H1 (cell line): ENCODE measurements at regions not wholly inside any gene's neighbourhood (a gene's known extent, or its start where the extent isn't known, plus 50 kb on each side); places are given as distances from the start of the nearest gene placed in this dataset.

Experiments
- CHD2 ChIP-seq: IDR thresholded peaks from 2 replicates; pipeline ENCODE4 v1.6.1; 2012; ENCODE audit warnings: low read length, improper control_type of control experiment
- EGR1 ChIP-seq: IDR thresholded peaks from 2 replicates; pipeline ENCODE4 v1.6.1; 2011; ENCODE audit warnings: low read depth, low read length, borderline replicate concordance
- SP2 ChIP-seq: IDR thresholded peaks from 2 replicates; pipeline ENCODE4 v1.6.1; 2012; ENCODE audit warnings: mild to moderate bottlenecking, low read length, inconsistent platforms

GRCh38 chrX:110472265-110472664 is 113.6 kb downstream of the RTL9 start (continued):
- TF ChIP-seq EGR1 (no peak), CHD2 (no peak), SP2 (no peak)
